Fibroblast of the aortic adventitia (primary cell): ENCODE measurements at regions not wholly inside any gene's neighbourhood (a gene's known extent, or its start where the extent isn't known, plus 50 kb on each side); places are given as distances from the start of the nearest gene placed in this dataset.

Experiments used
- DNase-seq: peaks from one replicate; pipeline ENCODE4 v3.0.0-alpha.2; 2010; ENCODE audit warnings: low read depth
- H3K4me3 ChIP-seq: 2 replicates; pipeline ENCODE4 v1.5.1; 2011; ENCODE audit warnings: low read depth, mild to moderate bottlenecking, control low read depth, low read length, moderate library complexity
- CTCF ChIP-seq: IDR thresholded peaks from 2 replicates; pipeline ENCODE4 v1.5.1; 2011; ENCODE audit warnings: mild to moderate bottlenecking, low read length, control low read depth, inconsistent platforms; ENCODE audit not compliant: insufficient read depth

GRCh38 chr21:15138490-15138889 lies 73.7 kb upstream of the NRIP1 start:
- no peak for TF ChIP-seq CTCF
- no peak for DNase-seq
- no peak overlapping the region for H3K4me3 ChIP-seq

- H3K4me3 ChIP-seq, result no peak overlapping the region
- TF ChIP-seq CTCF, result no peak
- no peak for DNase-seq
Observed at GRCh38 chr21:15139898-15140297, 75.1 kb upstream of the NRIP1 start.

- TF ChIP-seq CTCF, result no peak
- DNase-seq, result no peak
- H3K4me3 ChIP-seq, result no peak overlapping the region
Observed at GRCh38 chr21:15140321-15141019, 75.7 kb upstream of the NRIP1 start.

- no peak overlapping the region for H3K4me3 ChIP-seq
- DNase-seq, result no peak
- TF ChIP-seq CTCF, result no peak
Observed at GRCh38 chr21:15141261-15141970, 76.6 kb upstream of the NRIP1 start.

- H3K4me3 ChIP-seq, result no peak overlapping the region
- no peak for DNase-seq
- no peak for TF ChIP-seq CTCF
Observed at GRCh38 chr21:15144026-15144425, 79.2 kb upstream of the NRIP1 start.

GRCh38 chr21:15148437-15148836 lies 83.6 kb upstream of the NRIP1 start:
- H3K4me3 ChIP-seq, result no peak overlapping the region
- no peak for TF ChIP-seq CTCF
- DNase-seq, result no peak
